Stimulated activated CD8-positive, alpha-beta memory T cell treated with anti-CD3 and anti-CD28 coated beads, Interleukin-15, amount 100 ng/mL, for 4 hours (primary cell): ENCODE measurements at regions not wholly inside any gene's neighbourhood (a gene's known extent, or its start where the extent isn't known, plus 50 kb on each side); places are given as distances from the start of the nearest gene placed in this dataset.

Experiments used
- DNase-seq, 2 donors: peaks; one replicate each; pipeline ENCODE4 v3.0.0-alpha.2; 2020; ENCODE audit warnings: low read depth in 2 of 2

DNA sequence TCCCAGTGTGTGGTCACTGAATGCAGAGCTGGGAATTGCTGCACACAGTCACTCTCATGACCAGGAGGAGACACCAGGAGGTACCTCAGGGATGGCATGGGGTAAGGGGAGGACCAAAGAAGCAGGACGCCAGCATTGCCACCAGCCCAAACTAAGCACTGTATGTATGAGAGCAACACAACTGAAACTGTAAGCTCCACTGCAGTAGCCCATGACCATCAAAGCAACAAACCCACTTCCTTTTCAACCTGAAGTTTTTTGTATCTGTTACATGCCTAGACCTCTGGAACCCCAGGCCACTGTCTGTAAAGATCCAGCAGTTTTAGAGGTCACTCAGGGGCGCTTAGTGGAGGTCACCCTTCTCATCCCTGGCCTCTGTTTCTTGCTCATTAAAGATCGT lies 164.3 kb downstream of the SETD4 start:
- DNase-seq, result no peak

DNA sequence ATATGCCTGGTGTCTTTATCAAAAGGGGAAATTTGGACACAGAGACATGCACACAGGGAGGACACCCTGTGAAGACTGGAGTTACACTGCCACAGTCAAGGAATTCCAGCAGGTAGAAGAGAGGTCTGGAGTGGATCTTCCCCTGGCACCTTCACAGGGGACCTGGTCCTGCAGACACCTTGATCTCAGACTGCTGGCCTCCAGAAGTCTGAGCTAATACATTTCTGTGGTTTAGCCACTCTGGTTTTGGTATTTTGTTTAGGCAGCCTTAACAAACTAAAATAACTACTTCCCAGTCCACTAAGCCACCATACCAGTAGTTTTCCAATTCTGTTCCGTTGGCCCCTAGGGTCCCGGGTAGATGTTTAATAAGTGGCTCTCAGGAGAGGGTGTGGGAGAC lies 164.7 kb downstream of the SETD4 start:
- no peak for DNase-seq

DNA sequence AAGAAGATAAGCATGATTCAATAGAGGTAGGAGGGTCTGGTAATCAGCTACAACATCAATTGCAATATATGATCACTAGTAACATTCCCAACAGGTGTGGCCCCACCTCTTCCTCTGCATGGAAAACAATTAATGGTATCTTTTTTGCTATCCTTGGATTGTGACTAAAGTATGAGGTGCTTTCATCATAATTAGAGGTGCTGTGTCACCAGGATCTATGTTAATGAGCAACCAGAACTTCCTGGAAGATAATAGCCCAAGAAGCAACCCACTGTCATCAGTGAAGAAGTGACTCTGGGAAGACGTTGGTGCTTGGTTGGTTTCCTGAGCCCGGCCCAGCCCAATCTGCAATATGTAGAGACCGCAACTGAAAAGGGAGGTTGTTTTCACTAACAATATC lies 167.2 kb downstream of the SETD4 start:
- no peak for DNase-seq

DNA sequence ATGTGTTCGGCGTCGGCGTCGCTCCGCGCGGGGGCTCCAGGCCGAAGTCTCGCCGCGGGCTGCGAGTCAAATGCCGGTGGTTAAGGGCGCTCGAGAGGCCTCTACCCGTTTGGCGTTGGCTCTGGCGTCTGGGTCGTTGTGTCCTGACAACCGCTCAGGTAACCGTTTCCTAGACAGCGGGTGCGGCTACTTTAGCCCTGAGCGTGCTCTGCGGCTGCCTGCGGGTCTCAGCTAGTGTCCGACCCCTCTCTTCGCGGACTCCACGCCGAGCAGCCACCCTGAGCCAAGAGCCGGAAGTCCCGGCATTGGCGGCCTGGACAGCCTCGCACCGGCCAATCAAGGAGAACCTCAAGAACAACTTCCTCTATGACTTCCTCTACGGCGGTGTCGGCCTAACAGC lies 173.4 kb downstream of the SETD4 start:
- DNase-seq, result no peak

DNA sequence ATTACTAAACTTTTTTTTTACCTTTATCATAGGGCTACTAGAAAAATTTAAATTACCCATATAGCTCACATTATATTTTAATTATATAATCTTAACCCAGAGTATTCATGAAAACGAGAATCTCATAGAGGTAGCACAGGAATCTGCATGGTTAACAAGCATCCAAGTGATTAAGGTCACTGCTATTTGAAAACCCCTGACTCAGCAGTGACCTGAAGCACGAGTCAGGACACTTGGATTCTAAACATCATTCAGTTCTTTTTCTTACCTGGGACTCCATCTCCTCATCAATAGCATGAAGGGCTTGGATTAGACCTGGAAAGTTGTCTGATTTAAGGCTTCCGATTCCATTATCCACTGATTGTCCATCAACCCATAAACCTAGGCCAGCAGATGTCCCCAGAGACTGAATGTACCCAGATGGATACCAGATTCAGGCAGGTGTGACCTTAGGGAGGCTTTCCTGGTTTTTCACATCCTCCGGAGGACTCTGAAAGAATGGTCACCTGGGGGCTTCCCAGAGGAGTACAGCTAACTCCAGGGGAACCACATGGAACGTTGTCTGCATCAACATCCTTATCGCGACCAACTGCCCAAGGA lies 174.3 kb downstream of the SETD4 start:
- DNase-seq, result no peak

DNA sequence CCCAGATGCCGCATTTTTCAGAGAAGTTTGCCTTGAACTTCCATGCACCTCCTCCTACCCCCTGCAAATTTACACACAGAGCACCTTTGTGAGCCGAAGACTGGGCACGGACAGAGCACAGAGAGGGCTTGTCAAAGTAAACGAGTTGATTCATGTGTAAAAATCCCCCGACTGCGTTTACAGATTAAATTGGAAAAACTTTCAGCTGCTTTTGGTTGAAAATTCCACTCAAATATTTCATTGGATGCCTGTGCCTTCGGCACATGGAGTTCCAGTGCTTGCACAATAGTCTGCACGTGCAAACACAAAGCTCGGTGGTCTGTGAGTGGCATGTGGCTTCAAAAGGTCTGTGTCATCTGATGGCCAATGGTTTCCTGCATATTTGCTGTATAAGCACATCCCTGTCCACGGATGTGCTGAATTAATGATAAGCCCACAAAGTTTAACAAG lies 177.5 kb downstream of the SETD4 start:
- DNase-seq, result no peak

DNA sequence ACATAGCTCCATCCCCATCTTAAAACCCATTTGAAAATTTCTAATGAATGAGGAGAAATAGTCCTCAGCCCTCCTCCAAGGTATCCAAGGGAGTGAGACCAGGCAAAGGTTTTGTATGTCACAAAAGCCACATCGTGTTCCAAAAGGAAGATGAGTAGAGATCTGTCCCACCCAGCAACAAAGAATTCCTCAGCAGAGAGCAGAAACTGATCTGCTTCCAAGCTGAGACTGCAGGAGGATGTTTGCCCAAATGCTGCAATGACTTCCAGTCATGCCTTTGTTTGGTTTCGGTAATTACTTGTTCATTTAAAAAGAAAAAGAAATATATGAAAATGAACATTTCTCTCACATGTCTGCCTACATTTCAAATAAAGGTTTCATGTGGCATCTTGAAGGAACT lies 186.9 kb downstream of the SETD4 start:
- no peak for DNase-seq

DNA sequence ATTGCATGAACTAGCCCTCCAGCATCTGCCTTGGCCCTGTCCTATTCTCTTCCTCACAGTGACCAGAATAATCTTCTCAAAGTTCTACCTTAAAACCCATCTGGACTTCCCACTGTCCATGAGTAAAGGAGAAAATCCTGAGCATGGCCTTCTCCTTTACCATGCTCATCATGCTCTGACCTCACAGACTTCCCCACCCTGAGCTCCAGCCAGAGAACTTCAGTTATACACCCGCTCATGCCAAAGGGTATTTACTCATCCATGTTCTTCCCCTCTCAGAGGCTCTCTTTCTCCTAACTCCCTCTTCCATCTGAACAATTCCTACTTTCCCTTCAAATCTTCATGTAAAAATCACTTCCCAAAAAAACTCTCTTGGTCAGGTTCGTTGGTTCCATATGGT lies 188.4 kb downstream of the SETD4 start:
- no peak for DNase-seq

DNA sequence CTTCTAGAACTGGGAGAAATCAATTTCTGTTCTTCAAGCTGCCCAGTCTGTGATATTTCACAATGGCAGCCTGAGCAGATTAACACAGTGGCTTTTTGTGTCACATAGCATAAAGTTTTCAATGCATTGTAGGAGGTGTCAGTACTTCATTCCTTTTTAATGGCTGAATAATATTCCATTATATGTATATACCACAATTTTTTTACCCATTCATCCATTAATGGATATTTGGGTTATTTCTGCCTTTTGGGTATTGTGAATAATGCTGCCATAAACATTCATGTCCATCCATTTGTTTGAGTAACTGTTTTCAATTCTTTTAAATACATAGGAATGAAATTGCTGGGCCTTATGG lies 191.5 kb downstream of the SETD4 start:
- no peak for DNase-seq

DNA sequence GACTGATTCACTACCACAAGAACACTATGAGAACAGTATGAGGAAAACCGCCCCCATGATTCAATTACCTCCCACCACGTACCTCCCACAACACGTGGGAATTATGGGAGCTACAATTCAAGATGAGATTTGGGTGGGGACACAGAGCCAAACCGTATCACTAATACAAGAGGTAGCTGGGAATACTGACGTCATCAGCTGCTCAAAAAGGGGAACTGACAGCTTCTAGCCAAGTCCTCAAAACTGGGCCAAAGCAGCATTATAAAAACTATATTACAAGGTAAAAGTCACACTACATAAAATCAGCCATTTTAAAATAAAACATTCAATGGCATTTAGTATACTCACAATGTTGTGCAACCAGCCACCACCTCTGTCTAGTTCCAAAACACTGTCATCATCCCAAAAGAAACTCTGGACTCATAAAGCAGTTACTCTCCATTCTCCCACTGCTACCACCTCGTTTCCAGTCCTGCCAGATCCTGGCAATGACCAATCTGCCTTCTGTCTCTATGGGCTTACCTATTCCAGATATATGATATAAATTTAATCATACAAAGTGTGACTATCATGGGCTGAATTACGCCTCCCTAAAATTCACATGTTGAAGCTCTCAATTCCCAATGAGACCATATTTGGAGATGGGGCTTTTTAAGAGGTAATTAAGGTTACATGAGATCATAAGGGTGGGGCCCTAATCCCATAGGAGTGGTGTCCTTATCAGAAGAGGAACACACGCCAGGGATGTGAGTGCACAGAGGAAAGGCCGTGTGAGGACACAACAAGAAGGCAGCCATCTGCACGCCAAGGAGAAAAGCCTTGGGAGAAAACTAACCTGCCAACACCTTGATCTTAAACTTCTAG lies 192.1 kb downstream of the SETD4 start:
- no peak for DNase-seq

DNA sequence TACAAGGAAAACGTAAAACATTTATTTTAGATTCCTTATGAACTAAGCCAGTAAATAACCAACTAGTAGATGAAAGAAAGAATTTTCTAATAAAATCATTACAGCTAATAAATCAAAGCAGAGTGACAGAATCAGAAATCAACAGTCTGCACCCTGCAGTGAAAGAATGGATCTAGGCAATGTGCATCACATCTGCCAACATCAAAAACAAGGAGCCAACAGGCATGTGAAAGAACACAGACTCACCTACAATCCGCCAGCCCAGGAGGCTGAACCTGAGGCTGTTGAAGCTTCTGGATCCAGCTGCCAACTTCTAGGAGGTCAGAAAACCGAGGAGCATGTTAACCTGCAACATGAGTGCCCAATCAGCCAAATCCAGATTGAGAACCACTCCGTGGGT lies 196.3 kb downstream of the SETD4 start:
- DNase-seq, result no peak

DNA sequence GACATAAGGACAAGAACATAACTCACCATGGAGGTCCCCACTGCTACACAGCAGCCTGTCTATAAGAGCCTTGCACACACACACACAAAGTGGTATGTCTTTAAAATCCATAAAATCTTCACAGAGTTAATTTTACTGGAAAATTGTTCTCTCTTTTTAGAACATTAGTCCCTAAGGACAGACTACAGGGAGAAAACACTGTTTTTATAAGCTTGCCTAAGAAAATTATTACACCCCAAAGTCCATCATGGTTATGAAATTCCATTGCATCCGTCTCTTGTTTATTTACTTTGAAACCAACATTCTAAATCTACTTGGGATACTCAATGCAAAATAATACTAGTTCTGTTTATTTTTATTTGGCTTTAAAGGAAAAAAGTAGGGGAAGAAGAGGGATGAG lies 197.4 kb downstream of the SETD4 start:
- DNase-seq, result no peak

DNA sequence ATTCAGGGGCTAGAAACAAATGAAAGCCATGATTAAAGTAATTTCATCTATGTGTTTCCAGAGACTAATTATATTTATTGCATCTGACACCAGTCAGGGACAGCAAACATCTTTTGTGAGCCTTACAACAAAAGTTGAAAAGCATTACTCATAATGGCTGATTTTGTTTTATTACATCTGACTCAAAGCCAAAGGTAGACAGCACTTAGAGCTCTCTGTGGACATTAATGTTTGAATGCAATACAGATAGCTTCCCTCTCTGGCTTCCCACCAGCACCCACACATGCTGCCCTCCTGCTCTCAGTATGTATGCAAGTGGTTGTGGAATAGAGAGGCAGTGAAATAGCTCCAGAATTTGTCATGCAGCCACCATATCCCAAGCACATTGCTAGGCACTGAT lies 198.7 kb downstream of the SETD4 start:
- no peak for DNase-seq

DNA sequence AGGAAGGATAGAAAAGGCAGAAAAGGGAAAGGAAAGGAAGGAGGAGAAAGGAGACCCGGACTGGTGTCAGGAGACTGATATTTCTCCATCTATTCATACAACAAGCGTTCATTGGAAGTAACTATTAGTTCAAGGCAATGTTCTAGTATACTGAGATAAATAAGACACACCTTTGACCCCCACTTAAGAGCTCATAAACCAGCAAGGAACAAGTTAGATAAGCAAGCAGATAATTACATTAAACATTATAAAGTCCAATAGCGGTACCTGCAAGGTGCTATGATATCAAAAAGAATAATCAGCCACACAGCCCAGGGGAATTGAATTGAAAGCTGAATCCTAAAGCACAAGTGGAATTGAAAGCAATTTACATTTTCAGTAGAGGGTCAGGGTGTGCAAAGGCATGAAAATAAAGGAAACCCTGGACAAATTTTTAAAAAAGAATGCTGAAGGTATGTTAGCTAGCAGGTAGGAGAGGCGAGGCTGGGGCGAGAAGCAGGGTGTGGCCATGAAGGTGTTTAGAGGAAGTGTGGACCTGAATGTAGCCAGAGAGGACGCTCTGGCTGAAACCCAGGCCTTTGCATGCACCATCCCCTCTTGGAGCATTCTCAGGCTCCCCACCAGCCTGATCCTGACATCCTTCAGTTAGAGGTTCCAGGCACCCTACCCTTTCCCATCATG lies 200.0 kb downstream of the SETD4 start:
- DNase-seq, result no peak

DNA sequence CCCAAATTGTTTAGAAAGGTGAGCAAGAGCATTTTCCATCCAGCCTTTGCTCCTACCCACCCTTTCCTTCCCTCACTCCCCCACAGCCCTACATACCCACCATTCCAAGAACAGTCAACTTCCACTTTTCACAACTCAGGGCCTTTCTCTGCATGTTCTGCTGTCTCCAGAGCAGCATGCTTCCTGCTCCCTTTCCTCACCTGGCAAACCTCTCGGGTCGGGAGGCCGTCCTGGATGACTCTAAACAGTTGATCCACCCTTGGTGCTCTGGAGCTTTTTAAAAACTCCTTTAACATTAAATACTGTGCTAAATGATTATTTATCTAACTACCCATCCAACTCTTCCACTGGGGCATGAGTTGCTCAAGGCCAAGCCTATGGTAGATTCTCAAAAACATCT lies 200.6 kb downstream of the SETD4 start:
- DNase-seq, result no peak

DNA sequence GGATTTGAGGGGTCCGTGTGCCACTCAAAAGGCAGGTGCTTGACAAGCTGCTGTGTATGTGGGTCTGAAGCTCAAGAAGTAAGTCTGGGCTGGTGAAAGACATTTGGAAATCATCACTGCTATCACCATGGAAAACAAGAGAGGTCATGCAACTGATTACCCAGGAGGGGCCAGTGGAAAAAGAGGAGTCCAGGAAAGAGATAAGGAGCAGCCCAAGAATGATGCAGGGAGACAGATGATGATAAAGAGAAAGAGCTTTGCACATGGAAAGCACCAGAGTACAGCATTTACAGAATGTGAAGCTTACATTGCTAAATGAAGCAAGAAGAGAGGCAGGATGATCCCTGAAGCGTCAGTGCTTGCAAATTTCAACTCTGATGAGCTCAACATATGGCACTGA lies 203.2 kb downstream of the SETD4 start:
- DNase-seq, result no peak

DNA sequence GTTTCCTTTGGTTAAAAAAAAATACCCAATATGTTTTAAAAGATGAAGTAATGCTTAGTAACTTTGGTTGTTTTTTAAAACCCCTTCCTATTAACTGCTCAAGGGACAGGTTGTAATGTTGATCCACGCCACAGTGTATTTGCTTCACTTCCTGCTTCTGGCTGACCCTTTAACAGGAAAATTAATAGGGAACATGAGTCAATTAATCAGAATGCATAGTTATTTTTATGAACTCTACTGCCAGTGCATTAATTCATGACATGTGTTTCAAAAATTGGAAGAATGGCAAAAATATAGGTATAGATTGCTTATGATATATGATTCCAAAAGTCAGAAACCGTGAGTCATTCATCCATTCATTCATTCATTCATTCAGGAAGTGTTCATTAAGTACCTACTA lies 204.8 kb downstream of the SETD4 start:
- DNase-seq, result no peak

DNA sequence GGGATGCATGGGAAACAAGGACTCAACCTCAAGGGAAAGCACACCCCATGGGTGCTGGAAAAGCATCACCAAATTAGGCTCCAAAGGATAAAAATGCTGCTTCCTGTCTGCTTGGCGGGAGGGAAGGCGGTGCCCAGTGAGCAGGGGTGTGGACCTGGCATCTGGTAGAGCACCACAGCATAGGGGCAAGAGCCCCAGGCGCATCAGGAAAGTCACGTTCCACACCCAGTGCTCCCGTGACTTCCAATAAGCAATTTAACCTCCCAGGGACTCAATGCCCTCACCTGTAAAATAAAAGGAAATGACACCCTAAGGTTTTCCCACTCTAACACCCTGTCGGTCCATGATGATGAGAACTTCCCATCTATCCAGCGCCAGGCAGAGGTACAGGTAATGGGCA lies 206.0 kb downstream of the SETD4 start:
- DNase-seq, result no peak

DNA sequence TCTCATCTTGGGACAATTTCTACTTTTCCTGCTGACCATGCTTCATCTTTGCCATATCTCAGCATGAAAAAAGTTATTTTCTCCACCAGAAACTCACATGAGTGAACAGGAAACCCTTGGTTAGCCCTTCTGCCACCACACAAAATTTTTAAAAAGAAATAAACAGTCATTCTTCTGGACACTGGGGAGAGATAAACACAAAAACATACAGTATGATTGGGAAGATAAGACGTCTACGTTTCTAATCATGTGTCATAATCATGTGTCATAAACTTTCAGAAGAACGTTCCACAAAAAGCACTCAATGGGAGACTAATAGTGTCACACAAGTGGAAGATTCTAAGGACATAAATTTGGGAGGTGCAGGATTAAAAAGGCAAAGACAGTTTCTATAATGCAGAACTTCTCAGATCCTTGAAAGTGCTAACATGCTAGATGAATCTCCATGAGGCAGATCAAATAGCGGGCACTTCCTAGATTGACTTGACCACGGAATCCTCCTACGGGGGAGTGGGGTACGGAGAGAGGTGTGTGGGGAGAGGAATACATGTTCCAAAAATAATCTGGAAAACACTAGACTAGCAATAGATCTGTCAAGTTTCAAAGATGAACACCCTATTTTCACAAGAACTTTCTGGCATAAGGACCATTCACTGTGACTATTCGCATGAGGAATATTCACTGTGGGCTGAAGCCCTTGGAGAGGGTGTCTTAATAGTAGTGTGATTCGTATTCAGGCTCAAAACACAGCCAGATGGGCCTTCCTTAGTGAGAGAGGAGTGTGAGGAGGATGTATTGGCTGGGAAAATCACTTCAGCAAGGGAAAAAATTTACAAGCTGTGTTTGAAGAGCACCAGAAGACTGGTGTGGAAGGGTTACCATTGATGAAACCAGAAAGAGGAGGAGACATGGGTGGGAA lies 206.7 kb downstream of the SETD4 start:
- no peak for DNase-seq

DNA sequence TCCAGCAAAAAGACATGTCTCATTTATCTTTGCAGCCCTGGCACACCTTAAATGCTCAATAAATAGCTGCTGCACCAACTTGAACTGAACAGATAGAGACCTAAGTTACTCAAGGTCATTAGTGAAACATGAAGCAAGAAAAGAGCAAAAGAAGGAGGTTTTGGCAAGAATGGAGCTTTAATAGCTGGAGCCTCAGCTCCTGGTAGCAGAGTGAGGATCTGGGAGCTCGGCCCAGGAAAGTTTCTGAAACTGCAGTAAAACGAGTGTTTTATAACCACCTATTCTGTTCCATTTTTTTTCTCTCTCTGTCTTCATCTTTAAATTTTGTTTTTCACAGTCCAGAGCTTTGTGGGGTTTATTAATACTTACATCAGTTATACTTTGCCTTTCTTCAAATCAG lies 207.5 kb downstream of the SETD4 start:
- DNase-seq, result no peak

DNA sequence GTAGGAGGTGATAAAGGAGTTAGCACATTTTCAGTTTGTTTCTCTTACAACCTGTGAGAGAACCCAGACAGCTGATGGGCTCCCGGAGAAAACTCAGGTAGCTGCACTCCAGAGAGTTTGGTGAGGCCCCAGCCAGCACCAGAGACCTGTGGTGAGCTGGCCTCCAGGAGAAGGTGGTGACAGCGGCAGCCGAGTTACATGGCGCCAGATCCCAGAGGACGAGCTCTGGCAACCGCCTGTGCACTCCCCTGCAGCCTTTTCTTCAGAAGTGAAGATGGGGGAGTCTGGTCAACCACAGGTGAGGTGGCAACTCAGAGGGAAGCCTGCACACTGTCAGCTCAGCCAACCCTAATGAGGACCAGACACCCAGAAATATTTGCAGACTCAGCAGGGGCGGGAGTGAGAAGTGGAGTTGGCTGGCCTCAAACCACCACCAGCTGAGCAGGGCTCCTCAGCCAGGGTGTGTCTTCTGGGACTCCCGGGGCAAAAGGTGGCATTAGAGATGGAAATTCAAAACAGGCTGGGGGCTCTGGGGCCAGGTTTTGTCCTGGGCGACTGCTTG lies 209.7 kb downstream of the SETD4 start:
- no peak for DNase-seq

DNA sequence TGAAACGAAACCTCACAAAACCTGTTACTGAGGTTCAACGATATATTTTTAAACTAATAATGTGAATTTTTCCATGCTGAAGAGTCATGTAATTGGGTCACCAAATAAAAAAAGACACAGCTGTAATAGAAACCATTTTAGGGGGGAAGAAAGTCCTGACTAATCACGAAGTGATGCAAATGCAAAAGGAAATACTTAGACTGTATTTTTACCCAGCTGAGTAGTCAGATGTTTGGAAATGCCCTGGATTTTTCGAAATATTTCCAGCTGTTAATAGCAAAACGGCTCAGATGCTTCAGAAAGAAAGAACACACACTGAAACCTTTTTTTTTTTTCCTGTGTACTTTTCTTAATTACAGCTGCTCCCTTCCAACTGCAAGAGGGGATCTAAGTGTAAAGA lies 210.3 kb downstream of the SETD4 start:
- DNase-seq, result no peak
